22Rv1 (cell line): ENCODE measurements at regions not wholly inside any gene's neighbourhood (a gene's known extent, or its start where the extent isn't known, plus 50 kb on each side); places are given as distances from the start of the nearest gene placed in this dataset.
"Not testable (repeated sequence)": the region's sequence is repeated elsewhere in the genome, so short reads cannot be mapped to it uniquely, and the experiment has no call there.

Source experiments
- CTCF ChIP-seq: fragments of 450-650 bp; IDR thresholded peaks from 2 replicates; pipeline ENCODE4 v1.5.1; 2017; ENCODE audit warnings: mild to moderate bottlenecking
- ZFX ChIP-seq: fragments of 450-650 bp; IDR thresholded peaks from 2 replicates; pipeline ENCODE4 v1.6.1; 2017; ENCODE audit warnings: antibody characterized with exemption, borderline replicate concordance

- TF ChIP-seq CTCF, ZFX: not testable (repeated sequence)
Observed at GRCh38 chr3:188022902-188023301, 131.1 kb upstream of the LPP start.
